ENCODE measurements at regions not wholly inside any gene's neighbourhood (a gene's known extent, or its start where the extent isn't known, plus 50 kb on each side); places are given as distances from the start of the nearest gene placed in this dataset.

DNA sequence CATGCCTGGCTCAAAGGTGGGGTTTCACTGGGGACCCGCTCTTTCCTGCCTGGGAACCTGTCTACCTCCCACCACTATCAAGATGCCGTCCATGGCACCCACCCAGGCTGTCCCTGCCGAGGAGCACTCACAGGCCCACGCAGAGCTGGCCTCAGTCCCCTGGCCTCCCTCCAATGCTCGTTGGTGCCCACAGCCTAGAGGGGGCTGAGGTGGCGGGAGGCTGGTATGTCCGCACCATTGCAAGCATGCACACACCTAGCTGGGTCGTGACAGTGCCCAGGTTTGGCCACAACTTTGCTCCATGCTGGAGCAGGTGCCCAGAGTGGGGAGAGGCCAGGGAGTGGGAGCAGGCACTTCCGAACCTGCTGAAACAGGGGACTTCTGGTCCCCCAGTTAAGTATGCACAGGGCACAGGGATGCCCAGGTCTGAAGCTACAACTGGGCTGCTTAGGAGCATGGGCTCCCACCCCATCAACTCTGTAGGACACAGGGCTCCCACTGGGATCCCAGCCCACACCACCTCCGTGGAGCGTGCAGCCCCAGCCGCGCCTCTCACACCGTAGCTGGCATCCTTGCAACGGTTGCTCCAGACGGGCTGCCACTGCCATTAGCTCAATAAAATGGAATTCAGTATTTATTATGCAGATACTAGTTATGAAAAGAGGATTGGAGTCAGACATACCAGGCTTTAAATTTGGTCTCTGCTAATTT lies 1376.1 kb upstream of the TENM3 start:
- no peak for DNase-seq
- Histone ChIP-seq H3K9ac (ENCODE audit: low read length) (no peak overlapping the region), H3F3A (ENCODE audit: insufficient read depth, low read length) (no peaks in the 10 kb centered on the region), H3K9me3 (replicated peaks; ENCODE audit: insufficient read depth, low read length) (no peaks in the 10 kb centered on the region), H3K27me3 (replicated peaks; ENCODE audit: insufficient read depth, low read length) (no peaks in the 10 kb centered on the region), H2AFZ (ENCODE audit: low read length) (no peak overlapping the region), H3K79me2 (ENCODE audit: low read length) (no peaks in the 10 kb centered on the region), H3K4me2 (ENCODE audit: low read depth, low read length) (no peak overlapping the region), H3K36me3 (replicated peaks; ENCODE audit: insufficient read depth, low read length) (no peaks in the 10 kb centered on the region), H3K4me1 (ENCODE audit: low read length) (no peaks in the 10 kb centered on the region), H3K9me2 (replicated peaks; ENCODE audit: insufficient read depth, low read length) (no peaks in the 10 kb centered on the region), H3K4me3 (ENCODE audit: low read length) (no peak overlapping the region), H4K20me1 (ENCODE audit: insufficient read depth, low read length) (no peaks in the 10 kb centered on the region), H3K27ac (ENCODE audit: low read length) (no peak overlapping the region)
- TF ChIP-seq, protein P1, sequence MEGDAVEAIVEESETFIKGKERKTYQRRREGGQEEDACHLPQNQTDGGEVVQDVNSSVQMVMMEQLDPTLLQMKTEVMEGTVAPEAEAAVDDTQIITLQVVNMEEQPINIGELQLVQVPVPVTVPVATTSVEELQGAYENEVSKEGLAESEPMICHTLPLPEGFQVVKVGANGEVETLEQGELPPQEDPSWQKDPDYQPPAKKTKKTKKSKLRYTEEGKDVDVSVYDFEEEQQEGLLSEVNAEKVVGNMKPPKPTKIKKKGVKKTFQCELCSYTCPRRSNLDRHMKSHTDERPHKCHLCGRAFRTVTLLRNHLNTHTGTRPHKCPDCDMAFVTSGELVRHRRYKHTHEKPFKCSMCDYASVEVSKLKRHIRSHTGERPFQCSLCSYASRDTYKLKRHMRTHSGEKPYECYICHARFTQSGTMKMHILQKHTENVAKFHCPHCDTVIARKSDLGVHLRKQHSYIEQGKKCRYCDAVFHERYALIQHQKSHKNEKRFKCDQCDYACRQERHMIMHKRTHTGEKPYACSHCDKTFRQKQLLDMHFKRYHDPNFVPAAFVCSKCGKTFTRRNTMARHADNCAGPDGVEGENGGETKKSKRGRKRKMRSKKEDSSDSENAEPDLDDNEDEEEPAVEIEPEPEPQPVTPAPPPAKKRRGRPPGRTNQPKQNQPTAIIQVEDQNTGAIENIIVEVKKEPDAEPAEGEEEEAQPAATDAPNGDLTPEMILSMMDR (IDR thresholded peaks at IDR 0.05; ENCODE audit: low read length) = no peak
- no peak for TF ChIP-seq EZH2phosphoT487 (IDR thresholded peaks at IDR 0.05; ENCODE audit: low read length)
- TF ChIP-seq EZH2 (optimal IDR thresholded peaks at IDR 0.05; ENCODE audit: low read depth, low read length) = no peak

DNA sequence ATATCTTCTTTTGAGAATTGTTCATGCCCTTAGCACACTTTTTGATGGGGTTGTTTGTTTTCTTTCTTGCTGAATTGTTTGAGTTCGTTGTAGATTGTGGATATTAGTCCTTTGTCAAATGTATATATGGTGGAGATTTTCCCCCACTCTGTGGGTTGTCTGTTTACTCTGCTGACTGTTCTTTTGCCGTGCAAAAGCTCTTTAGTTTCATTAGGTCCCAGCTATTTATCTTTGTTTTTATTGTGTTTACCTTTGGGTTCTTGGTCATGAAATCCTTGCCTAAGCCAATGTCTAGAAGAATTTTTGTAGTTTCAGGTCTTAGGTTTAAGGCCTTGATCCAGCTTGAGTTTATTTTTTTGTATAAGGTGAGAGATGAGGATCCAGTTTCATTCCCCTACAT lies 1372.6 kb upstream of the TENM3 start:
- Histone ChIP-seq H2AFZ (ENCODE audit: low read length) (no peak overlapping the region), H3K4me2 (ENCODE audit: low read depth, low read length) (no peak overlapping the region), H3K9ac (ENCODE audit: low read length) (no peak overlapping the region), H3K27ac (ENCODE audit: low read length) (no peak overlapping the region), H4K20me1 (ENCODE audit: insufficient read depth, low read length) (no peaks in the 10 kb centered on the region), H3K9me2 (replicated peaks; ENCODE audit: insufficient read depth, low read length) (no peaks in the 10 kb centered on the region), H3K4me1 (ENCODE audit: low read length) (no peaks in the 10 kb centered on the region), H3K79me2 (ENCODE audit: low read length) (no peaks in the 10 kb centered on the region), H3K9me3 (replicated peaks; ENCODE audit: insufficient read depth, low read length) (no peaks in the 10 kb centered on the region), H3F3A (ENCODE audit: insufficient read depth, low read length) (no peaks in the 10 kb centered on the region), H3K27me3 (replicated peaks; ENCODE audit: insufficient read depth, low read length) (no peaks in the 10 kb centered on the region), H3K36me3 (replicated peaks; ENCODE audit: insufficient read depth, low read length) (no peaks in the 10 kb centered on the region), H3K4me3 (ENCODE audit: low read length) (no peak overlapping the region)
- DNase-seq = no peak
- TF ChIP-seq, protein P1 (IDR thresholded peaks at IDR 0.05; ENCODE audit: low read length) = no peak
- TF ChIP-seq EZH2 (optimal IDR thresholded peaks at IDR 0.05; ENCODE audit: low read depth, low read length) (no peak), EZH2phosphoT487 (IDR thresholded peaks at IDR 0.05; ENCODE audit: low read length) (no peak)

DNA sequence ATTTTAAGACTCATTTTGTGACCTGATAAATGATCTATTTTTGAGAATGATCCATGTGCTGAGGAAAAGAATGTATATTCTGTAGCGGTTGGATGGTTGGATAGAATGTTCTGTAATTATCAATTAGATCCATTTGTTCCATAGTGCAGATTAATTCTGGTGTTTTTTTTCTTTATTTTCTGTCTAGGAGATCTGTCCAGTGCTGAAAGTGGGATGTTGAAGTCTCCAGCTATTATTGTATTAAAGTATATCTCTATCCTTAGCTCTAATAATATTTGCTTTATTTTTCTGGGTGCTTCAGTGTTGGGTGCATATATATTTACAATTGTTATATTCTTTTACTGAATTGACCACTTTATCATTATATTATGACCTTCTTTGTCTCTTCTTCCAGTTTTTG lies 1344.9 kb upstream of the TENM3 start:
- Histone ChIP-seq H3K27ac (ENCODE audit: low read length) (no peak overlapping the region), H3K9me3 (replicated peaks; ENCODE audit: insufficient read depth, low read length) (no peaks in the 10 kb centered on the region), H3K9ac (ENCODE audit: low read length) (no peak overlapping the region), H3K36me3 (replicated peaks; ENCODE audit: insufficient read depth, low read length) (no peaks in the 10 kb centered on the region), H3K4me2 (ENCODE audit: low read depth, low read length) (no peak overlapping the region), H3K9me2 (replicated peaks; ENCODE audit: insufficient read depth, low read length) (no peaks in the 10 kb centered on the region), H3K27me3 (replicated peaks; ENCODE audit: insufficient read depth, low read length) (no peaks in the 10 kb centered on the region), H3F3A (ENCODE audit: insufficient read depth, low read length) (no peaks in the 10 kb centered on the region), H2AFZ (ENCODE audit: low read length) (no peak overlapping the region), H3K4me1 (ENCODE audit: low read length) (no peaks in the 10 kb centered on the region), H4K20me1 (ENCODE audit: insufficient read depth, low read length) (no peaks in the 10 kb centered on the region), H3K4me3 (ENCODE audit: low read length) (no peak overlapping the region), H3K79me2 (ENCODE audit: low read length) (no peaks in the 10 kb centered on the region)
- TF ChIP-seq, protein P1 (IDR thresholded peaks at IDR 0.05; ENCODE audit: low read length) = no peak
- no peak for TF ChIP-seq EZH2 (optimal IDR thresholded peaks at IDR 0.05; ENCODE audit: low read depth, low read length)
- no peak for TF ChIP-seq EZH2phosphoT487 (IDR thresholded peaks at IDR 0.05; ENCODE audit: low read length)
- DNase-seq = no peak

All from MM.1S (cell line).